ENCODE measurements at regions not wholly inside any gene's neighbourhood (a gene's known extent, or its start where the extent isn't known, plus 50 kb on each side); places are given as distances from the start of the nearest gene placed in this dataset.
A peak's percentile ranks its signal among the peaks of the same experiment; 100 is the strongest.

- no peak for DNase-seq
These were observed 51.2 kb upstream of the RNF144B start for GRCh38 chr6:18335948-18336347.

DNA sequence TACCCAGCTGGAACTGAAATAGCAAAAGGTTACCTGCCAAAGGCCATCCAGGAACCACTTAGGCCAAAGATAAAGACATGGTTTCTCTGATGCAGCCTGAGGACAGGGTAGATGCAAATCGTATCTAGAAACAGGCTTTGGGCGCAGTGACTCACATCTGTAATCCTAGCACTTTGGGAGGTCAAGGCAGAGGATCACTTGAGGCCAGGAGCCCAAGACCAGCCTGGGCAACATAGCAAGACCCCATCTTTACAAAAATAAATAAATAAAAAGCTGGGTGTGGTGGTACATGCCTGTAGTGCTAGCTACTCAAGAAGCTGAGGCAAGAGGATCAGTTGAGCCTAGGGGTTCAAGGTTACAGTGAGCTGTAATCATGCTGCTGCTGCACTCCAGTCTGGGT is 52.9 kb upstream of the RNF144B start:
- DNase-seq, result no peak

- no peak for DNase-seq
These were observed 56.5 kb upstream of the RNF144B start for GRCh38 chr6:18330548-18331081.

DNA sequence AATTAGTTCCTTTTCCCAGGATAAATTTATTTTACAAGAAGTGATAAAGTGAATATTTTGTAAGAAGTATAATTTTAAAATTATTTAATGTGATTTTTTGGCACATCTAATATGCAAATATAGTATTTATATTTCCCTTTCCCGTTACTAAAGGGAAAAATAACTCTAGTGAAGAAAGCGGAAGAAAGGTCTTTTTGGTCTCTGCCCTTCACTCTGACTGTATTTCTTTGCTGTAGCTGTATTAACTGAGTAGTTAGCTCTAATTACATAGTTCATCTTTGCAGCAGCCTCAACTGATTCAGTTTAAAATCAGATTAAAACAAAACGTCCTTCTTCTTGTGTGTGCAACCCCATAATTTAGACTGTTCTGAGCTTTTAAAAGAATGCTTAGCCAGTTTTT is 57.4 kb upstream of the RNF144B start:
- DNase-seq, result no peak

DNA sequence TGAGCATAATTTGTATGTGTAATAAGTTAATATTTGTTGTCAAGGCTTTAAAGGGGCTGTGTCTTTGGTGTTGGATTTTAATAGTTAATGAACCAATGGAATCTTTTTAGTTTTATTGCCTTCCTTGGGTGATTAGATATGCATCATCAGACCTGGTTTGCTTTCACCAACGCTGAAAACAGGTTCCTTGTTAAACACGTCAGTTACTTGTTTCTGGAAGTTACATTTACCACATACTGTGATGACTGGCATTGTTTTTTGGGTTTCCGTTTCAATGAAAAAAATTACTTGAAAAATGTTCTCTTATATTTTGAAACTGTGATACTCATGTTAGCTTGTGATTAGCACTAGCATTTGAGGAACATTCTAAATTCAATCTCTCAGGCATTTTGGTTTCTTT is 58.6 kb upstream of the RNF144B start:
- DNase-seq, result no peak

- no peak for DNase-seq
These were observed 59.1 kb upstream of the RNF144B start for GRCh38 chr6:18328070-18328469.

DNA sequence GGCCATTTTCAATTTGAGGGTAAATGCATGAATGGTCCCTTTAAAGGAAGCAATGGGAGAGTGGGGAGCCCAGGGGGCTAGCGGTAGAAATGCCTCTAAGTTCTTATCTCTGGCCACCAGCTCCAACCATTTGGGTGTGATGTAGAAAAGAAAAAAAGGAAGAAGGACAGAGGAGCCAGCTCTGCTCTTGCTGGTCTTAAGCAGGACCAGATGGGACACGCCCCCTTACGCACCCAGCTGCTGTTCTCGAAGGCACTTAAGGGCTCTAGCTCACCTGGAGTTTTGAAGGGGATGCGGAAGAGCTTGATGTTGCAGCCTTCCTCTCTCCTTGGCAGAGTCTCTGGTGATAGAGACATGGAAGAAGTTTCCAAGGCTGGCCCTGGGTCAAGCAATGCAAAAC is 59.5 kb upstream of the RNF144B start:
- DNase-seq, result no peak

- no peak for DNase-seq
These were observed 60.2 kb upstream of the RNF144B start for GRCh38 chr6:18326980-18327379.

DNA sequence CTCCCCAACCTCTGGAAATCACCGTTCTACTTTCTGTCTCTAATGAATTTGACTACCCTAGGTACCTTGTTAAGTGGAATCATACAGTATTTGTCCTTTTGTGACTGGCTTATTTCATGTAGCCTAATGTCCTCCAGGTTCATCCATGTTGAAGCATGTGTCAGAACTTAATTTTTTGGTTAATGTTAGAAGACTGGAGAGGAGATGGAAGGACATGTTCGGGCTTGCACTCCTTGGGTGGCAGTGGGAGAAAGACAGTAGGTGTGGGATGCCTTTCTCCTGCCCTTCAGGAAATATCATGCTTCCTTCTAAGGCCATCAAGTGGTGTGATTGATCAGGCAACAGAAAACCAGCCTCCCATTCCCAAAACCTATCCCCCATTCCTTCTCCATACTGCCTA is 61.1 kb upstream of the RNF144B start:
- no peak for DNase-seq

GRCh38 chr6:18324706-18325042 is 60.3 kb upstream of the DEK start:
- DNase-seq, result no peak

DNA sequence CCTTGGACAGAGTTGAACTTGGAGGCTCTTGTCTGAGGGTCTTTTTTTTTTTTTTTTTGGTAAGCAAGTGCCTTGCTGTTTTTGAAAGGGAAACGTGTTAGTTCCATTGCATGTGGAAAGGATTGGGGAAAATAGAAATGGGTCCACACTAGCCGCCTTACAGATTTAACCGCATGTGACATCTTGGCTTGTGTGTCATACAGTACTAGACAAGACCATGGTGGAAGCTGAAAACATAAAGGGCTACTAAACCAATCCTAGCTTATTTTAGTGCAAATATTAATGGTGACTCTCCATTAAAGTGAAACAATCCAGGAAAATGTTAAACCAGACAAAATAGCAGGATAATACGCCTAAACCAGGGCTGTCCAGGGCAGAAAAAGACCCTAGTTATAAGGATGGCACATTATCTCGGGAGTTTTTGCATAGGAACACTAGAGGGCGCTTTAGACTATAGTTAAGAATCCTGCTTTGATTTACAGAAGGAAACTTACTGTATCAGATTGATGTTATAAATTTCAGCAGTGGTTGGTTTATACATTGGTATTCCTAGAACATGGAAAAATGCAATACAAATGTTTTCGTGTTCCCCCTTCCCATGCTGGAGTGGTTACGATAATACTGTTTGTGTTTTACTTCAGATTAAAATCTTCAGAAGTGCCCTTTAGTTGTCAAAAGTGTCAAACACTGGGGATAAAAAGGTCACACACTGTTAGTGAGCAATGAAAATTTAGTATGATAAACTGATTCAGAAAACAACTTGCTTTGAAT is 59.8 kb upstream of the DEK start:
- DNase-seq, result peak in 1 of 2 donors; percentile 22

DNA sequence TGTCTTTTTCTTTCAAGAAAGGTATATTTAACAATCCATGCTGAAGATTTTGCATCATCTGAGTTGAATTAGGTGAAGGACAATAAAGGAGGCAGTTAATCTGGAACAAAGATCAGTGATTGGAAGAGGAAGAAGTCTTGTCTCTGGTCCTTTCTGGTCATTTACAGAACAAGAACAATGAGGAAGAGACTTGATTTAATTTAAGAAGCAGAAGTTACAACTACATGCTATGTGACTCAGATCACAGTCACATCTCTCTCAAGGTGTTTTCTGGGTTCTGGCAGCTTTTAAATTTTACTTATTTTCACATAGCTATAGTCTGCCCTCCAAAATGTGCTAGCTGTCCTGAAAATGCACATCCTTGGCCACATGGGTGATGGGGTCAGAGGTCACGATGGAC is 53.5 kb upstream of the DEK start:
- DNase-seq, result no peak

DNA sequence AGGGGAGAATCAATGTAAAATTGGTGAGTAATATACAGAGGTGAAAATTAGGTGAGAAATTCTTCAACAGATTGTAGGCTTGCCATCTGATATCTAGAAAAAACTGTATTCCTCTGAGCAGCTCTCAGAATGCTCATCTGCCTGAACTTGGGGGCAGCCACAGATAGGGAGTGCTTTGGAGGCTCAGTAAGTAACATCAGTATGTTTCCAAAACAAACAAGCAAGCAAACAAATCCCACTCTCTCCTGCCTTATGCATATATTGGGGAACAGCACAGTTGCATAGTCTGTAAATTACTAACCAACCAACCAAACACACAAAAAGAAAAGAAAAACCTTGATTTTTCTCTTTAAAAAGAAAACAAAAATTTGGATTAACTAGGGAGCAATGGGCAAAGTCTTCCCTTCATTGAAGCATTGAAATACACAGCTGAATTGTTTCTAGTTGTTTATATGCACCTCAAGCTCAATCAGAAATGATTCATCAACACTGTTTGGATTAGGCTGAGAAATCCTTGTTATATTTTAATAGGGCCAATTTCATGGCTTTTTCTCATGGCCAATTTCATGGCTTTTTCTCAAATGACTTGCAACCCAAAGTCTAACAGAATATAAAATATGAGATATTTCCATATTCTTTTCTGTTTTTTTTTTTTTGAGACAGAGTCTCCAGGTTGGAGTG is 50.1 kb upstream of the DEK start:
- no peak for DNase-seq

All from right lung (tissue), 2 donors.